DOHH2 (cell line): ENCODE measurements at regions not wholly inside any gene's neighbourhood (a gene's known extent, or its start where the extent isn't known, plus 50 kb on each side); places are given as distances from the start of the nearest gene placed in this dataset.

Experiments
- CTCF ChIP-seq: fragments of 200-600 bp; sonication (generic); IDR thresholded peaks from one replicate; pipeline ENCODE4 v1.5.1; 2014; ENCODE audit warnings: antibody characterized with exemption, mild to moderate bottlenecking, low read depth, low read length; ENCODE audit not compliant: poor library complexity, severe bottlenecking
- EZH2phosphoT487 ChIP-seq: fragments of 200-600 bp; sonication (generic); IDR thresholded peaks from 2 replicates; pipeline ENCODE4 v1.6.1; 2017; ENCODE audit warnings: borderline replicate concordance, mild to moderate bottlenecking, antibody characterized with exemption, low read length, moderate library complexity, mixed read lengths

GRCh38 chr17:34435182-34435928 is 72.3 kb upstream of the CCL1 start:
- TF ChIP-seq CTCF: no peak
- no peak for TF ChIP-seq EZH2phosphoT487
